Kidney (tissue), 13 donors: ENCODE measurements at regions not wholly inside any gene's neighbourhood (a gene's known extent, or its start where the extent isn't known, plus 50 kb on each side); places are given as distances from the start of the nearest gene placed in this dataset.

Source experiments
- DNase-seq, 5 donors: peaks; one replicate each; pipeline ENCODE4 v3.0.0-alpha.2; 2013 to 2020
- FAIRE-seq: peaks from 2 replicates; lab custom pipeline; 2012; peaks lifted over from hg19 to GRCh38; lab: Jason Lieb, UNC
- H3K27ac ChIP-seq, 2 donors: one replicate each; pipeline ENCODE4 v1.7.0; 2013; ENCODE audit warnings: low read depth in 2 of 2, low read length in 2 of 2, inconsistent platforms in 1 of 2
- H3K27me3 ChIP-seq: one replicate; pipeline ENCODE4 v1.7.1; 2013; ENCODE audit warnings: low read length, inconsistent platforms; ENCODE audit not compliant: control insufficient read depth, insufficient read depth
- H3K36me3 ChIP-seq, 3 donors: one replicate each; pipeline versions ENCODE4 v1.7.0 to v1.7.1; 2013; ENCODE audit warnings: low read length in 3 of 3, control low read depth in 1 of 3, inconsistent platforms in 1 of 3; ENCODE audit not compliant: insufficient read depth in 3 of 3, control insufficient read depth in 2 of 3
- H3K4me1 ChIP-seq, 3 donors: one replicate each; pipeline versions ENCODE4 v1.7.0 to v1.7.1; 2013; ENCODE audit warnings: low read length in 3 of 3, inconsistent platforms in 1 of 3, low read depth in 1 of 3; ENCODE audit not compliant: control insufficient read depth in 2 of 3, insufficient read depth in 2 of 3
- H3K4me3 ChIP-seq, 3 donors: one replicate each; pipeline versions ENCODE4 v1.7.0 to v1.8.1; 2013; ENCODE audit warnings: low read length in 3 of 3, control low read depth in 1 of 3, inconsistent platforms in 1 of 3
- H3K9ac ChIP-seq, 3 donors: one replicate each; pipeline versions ENCODE4 v1.7.0 to v1.7.1; 2013; ENCODE audit warnings: low read length in 3 of 3, control low read depth in 1 of 3, inconsistent platforms in 1 of 3
- H3K9me3 ChIP-seq, 3 donors: one replicate each; pipeline versions ENCODE4 v1.7.0 to v1.7.1; 2013; ENCODE audit warnings: low read length in 3 of 3, control low read depth in 1 of 3, inconsistent platforms in 1 of 3; ENCODE audit not compliant: control insufficient read depth in 2 of 3, insufficient read depth in 1 of 3
- intact Hi-C: fragments of 100-400 bp; cut with DNase I; formaldehyde crosslinking; loops from one replicate; pipeline ENCODE4 v1.11.1; 2022
- TF ChIP-seq, protein P1 (sequence below): IDR thresholded peaks from 3 replicates; pipeline ENCODE4 v1.5.1; 2012; ENCODE audit warnings: mild to moderate bottlenecking, moderate library complexity, borderline replicate concordance; ENCODE audit not compliant: insufficient read depth; ENCODE audit errors: extremely low read depth
- donor health status: control.
- donor health status: control.
- donor health status: control.
- donor health status: control.
- donor health status: control.
- donor health status: DM: yes; HTN: yes; CAD: no.
- donor health status: Normal renal cell carcinoma (clear cell type).

DNA sequence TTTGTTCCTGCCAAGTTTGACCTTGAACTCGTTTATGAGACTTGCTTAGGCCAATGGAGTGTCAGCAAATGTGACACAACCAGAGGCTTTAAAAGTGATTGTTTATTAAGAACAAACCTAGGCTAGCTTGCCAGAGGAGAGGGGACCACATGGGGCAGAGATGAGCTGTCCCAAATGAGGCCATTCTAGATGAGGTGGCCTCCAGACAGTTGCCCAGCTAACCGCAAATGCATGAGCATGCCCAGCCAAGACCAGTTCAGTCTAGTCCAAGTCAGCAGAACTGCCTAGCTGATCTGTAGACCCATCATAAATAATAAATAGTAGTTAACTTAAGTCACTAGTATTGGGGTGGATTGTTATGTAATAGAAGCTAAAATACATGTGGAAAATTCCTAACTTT lies 172.8 kb upstream of the DYRK2 start:
- Histone ChIP-seq H3K27me3 (no peaks in the 10 kb centered on the region), H3K9ac (no peak overlapping the region), H3K4me1 (no peaks in the 10 kb centered on the region), H3K27ac (no peak overlapping the region), H3K4me3 (no peak overlapping the region), H3K36me3 (no peaks in the 10 kb centered on the region), H3K9me3 (no peaks in the 10 kb centered on the region)
- no peak for FAIRE-seq
- TF ChIP-seq, protein P1, sequence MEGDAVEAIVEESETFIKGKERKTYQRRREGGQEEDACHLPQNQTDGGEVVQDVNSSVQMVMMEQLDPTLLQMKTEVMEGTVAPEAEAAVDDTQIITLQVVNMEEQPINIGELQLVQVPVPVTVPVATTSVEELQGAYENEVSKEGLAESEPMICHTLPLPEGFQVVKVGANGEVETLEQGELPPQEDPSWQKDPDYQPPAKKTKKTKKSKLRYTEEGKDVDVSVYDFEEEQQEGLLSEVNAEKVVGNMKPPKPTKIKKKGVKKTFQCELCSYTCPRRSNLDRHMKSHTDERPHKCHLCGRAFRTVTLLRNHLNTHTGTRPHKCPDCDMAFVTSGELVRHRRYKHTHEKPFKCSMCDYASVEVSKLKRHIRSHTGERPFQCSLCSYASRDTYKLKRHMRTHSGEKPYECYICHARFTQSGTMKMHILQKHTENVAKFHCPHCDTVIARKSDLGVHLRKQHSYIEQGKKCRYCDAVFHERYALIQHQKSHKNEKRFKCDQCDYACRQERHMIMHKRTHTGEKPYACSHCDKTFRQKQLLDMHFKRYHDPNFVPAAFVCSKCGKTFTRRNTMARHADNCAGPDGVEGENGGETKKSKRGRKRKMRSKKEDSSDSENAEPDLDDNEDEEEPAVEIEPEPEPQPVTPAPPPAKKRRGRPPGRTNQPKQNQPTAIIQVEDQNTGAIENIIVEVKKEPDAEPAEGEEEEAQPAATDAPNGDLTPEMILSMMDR = no peak
- DNase-seq = no peak
- intact Hi-C loops = no loop called here

DNA sequence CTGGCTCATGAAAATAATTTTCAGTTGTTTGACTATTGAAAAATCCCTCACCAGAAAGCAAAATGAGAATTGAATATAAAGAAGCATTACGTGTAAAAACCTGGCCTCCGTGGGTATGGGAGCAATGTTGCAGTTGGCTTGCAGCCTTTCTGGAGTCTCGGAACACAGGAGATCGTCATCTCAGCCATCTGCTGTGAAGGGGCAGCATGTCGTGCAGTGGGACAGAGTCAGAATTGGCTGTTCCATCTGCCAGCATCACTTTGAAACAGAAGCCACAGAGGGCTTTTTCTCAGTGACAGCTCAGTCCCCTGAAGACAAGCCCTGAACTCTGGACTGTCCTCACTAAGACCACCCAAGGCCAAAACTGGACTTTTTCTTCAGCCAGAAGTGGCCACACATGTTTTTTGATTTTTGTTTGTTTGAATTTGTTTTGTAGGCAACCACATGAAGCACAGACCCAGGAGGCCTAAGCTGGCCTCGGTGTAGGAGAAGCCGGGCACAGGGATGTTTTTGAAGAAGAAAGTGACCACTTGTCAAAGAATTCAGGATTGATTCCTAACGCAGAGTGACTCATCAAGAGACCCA lies 170.8 kb upstream of the DYRK2 start:
- TF ChIP-seq, protein P1 = no peak
- Histone ChIP-seq H3K4me1 (no peaks in the 10 kb centered on the region), H3K27me3 (no peaks in the 10 kb centered on the region), H3K9ac (no peak overlapping the region), H3K9me3 (no peaks in the 10 kb centered on the region), H3K27ac (no peak overlapping the region), H3K4me3 (no peak overlapping the region), H3K36me3 (no peaks in the 10 kb centered on the region)
- intact Hi-C loops = no loop called here
- DNase-seq = no peak
- no peak for FAIRE-seq

DNA sequence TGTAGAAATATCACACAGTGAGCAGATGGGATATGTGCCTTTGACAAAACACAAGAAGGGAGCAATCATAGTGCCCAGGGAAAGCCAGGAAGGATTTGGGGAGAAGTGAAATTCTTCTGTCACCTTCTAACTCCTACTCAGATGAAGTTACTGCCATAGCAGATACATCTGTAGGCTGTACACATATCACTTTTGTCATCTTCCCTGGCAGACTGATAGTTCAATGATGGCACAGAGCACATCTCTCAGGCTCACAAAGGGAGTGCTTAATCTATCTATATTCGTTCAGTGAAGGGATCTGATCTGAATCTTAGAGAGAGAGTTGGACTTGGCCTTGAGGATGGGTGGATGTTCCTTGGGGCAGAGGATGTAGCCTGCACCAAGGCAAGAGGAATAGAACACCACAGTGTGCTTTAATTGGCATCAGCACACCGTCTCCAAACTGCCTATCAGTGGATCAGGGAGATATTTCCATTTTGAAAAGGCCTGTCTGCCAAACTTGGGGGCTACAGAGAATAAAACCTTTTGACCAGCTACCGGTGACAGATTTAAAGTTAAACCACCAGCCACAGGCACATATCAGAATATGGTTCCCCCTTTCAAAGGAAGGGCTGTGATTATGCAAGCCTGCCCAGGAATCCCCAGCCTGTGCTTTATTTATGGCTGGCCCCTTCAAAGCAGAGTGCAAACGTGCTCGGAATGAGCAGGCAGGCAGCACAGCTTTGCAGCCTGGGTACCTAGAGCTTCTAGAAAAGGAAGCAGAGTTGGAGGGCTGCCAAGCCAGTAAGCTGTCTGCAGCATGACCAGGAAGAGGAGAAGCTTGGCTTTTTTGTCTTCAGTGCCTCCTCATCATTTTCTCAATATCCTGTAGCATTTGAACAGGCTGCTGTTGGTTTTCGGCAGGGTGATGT lies 165.5 kb upstream of the DYRK2 start:
- peaks cover 0 to under 1% (median 0%) of the 10 kb centered on the region in 3 donors for H3K9me3 ChIP-seq
- FAIRE-seq (no peak), DNase-seq (peak; percentile 57 to 90 (median 67))
- H3K27ac ChIP-seq = no peak overlapping the region
- H3K4me3 ChIP-seq = no peak overlapping the region
- H3K27me3 ChIP-seq = no peaks in the 10 kb centered on the region
- no peak overlapping the region for H3K9ac ChIP-seq
- TF ChIP-seq, protein P1 = no peak
- H3K36me3 ChIP-seq = no peaks in the 10 kb centered on the region
- H3K4me1 ChIP-seq = no peaks in the 10 kb centered on the region
- intact Hi-C loops = no loop called here
